ENCODE measurements at regions not wholly inside any gene's neighbourhood (a gene's known extent, or its start where the extent isn't known, plus 50 kb on each side); places are given as distances from the start of the nearest gene placed in this dataset.

- no peak for TF ChIP-seq YY1 (IDR thresholded peaks at IDR 0.05; ENCODE audit: insufficient read depth, insufficient read length)
- TF ChIP-seq ZNF274 (IDR thresholded peaks at IDR 0.05; ENCODE audit: low read depth, low read length), result no peak
- TF ChIP-seq SUZ12 (IDR thresholded peaks at IDR 0.05; ENCODE audit: extremely low read depth, insufficient read depth, insufficient read length), result no peak
These were observed 372.6 kb upstream of the PRR16 start for GRCh38 chr5:120091376-120091948.
